Cerebellar cortex (tissue), 1 donor: ENCODE measurements at regions not wholly inside any gene's neighbourhood (a gene's known extent, or its start where the extent isn't known, plus 50 kb on each side); places are given as distances from the start of the nearest gene placed in this dataset.
A peak's percentile ranks its signal among the peaks of the same experiment; 100 is the strongest.
"Not testable (repeated sequence)": the region's sequence is repeated elsewhere in the genome, so short reads cannot be mapped to it uniquely, and the experiment has no call there.

ENCODE experiments used
- DNase-seq: peaks from one replicate; pipeline ENCODE4 v3.0.0-alpha.2; 2015; ENCODE audit warnings: low spot score

- no peak for DNase-seq
These were observed 485.4 kb upstream of the SLC8A1 start for GRCh38 chr2:40937284-40937683.

GRCh38 chr2:40953341-40953740 lies 501.5 kb upstream of the SLC8A1 start:
- DNase-seq: no peak

GRCh38 chr2:40955042-40955441 lies 503.2 kb upstream of the SLC8A1 start:
- no peak for DNase-seq

GRCh38 chr2:40955635-40956034 lies 503.7 kb upstream of the SLC8A1 start:
- no peak for DNase-seq

GRCh38 chr2:40957508-40957907 lies 505.6 kb upstream of the SLC8A1 start:
- no peak for DNase-seq

GRCh38 chr2:40962026-40962425 lies 510.1 kb upstream of the SLC8A1 start:
- DNase-seq: no peak

- DNase-seq: no peak
These were observed 512.8 kb upstream of the SLC8A1 start for GRCh38 chr2:40964509-40965250.

GRCh38 chr2:40967451-40967850 lies 515.6 kb upstream of the SLC8A1 start:
- DNase-seq: no peak

GRCh38 chr2:40975151-40975550 lies 523.3 kb upstream of the SLC8A1 start:
- no peak for DNase-seq

GRCh38 chr2:40997362-40997761 lies 545.5 kb upstream of the SLC8A1 start:
- DNase-seq: no peak

GRCh38 chr2:41000374-41000773 lies 548.5 kb upstream of the SLC8A1 start:
- DNase-seq: no peak

GRCh38 chr2:41000906-41001305 lies 549.0 kb upstream of the SLC8A1 start:
- no peak for DNase-seq

GRCh38 chr2:41004700-41005099 lies 552.8 kb upstream of the SLC8A1 start:
- no peak for DNase-seq

- DNase-seq: no peak
These were observed 568.5 kb upstream of the SLC8A1 start for GRCh38 chr2:41020358-41020757.

GRCh38 chr2:41024816-41025215 lies 572.9 kb upstream of the SLC8A1 start:
- peak; percentile 11 for DNase-seq

- no peak for DNase-seq
These were observed 574.7 kb upstream of the SLC8A1 start for GRCh38 chr2:41026613-41027012.

GRCh38 chr2:41027095-41027494 lies 575.2 kb upstream of the SLC8A1 start:
- no peak for DNase-seq

GRCh38 chr2:41031282-41031681 lies 579.4 kb upstream of the SLC8A1 start:
- DNase-seq: no peak

GRCh38 chr2:41032715-41033114 lies 580.8 kb upstream of the SLC8A1 start:
- no peak for DNase-seq

GRCh38 chr2:41033127-41033526 lies 581.2 kb upstream of the SLC8A1 start:
- no peak for DNase-seq

- no peak for DNase-seq
These were observed 586.5 kb upstream of the SLC8A1 start for GRCh38 chr2:41038408-41038807.

- DNase-seq: not testable (repeated sequence)
These were observed 587.9 kb upstream of the SLC8A1 start for GRCh38 chr2:41039750-41040149.

GRCh38 chr2:41040782-41041520 lies 589.1 kb upstream of the SLC8A1 start:
- no peak for DNase-seq

- DNase-seq: no peak
These were observed 590.5 kb upstream of the SLC8A1 start for GRCh38 chr2:41042343-41042742.
